Kidney tubule cell (primary cell): ENCODE measurements at regions not wholly inside any gene's neighbourhood (a gene's known extent, or its start where the extent isn't known, plus 50 kb on each side); places are given as distances from the start of the nearest gene placed in this dataset.
A peak's percentile ranks its signal among the peaks of the same experiment; 100 is the strongest.
"Not testable (repeated sequence)": the region's sequence is repeated elsewhere in the genome, so short reads cannot be mapped to it uniquely, and the experiment has no call there.

Experiments used
- DNase-seq: peaks from one replicate; pipeline ENCODE4 v3.0.0-alpha.2; 2018; ENCODE audit warnings: low spot score

- no peak for DNase-seq
Observed at GRCh38 chrX:140065961-140066662, 100.8 kb upstream of the CXorf66 start.

DNA sequence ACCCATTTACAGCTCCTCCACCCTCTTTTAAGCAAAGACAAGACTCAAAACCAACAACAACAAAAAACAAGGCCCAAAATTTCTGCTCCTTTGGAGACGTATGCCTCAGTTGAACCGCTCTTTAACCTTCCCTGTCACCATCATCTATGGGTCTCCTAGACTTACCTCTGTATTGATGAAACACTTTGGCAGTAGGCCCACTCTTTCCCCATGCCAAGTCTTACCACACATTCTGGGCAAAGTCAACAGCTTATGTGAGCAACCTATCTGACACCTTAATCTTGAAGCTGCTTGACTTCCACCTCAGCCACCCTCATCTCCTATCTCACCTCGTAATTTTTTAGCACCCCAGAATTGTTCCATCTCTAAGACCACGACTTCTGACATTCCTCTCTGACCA is 99.7 kb upstream of the CXorf66 start:
- no peak for DNase-seq

- peak; percentile 77 for DNase-seq
Observed at GRCh38 chrX:140057001-140057411, 91.7 kb upstream of the CXorf66 start.

DNA sequence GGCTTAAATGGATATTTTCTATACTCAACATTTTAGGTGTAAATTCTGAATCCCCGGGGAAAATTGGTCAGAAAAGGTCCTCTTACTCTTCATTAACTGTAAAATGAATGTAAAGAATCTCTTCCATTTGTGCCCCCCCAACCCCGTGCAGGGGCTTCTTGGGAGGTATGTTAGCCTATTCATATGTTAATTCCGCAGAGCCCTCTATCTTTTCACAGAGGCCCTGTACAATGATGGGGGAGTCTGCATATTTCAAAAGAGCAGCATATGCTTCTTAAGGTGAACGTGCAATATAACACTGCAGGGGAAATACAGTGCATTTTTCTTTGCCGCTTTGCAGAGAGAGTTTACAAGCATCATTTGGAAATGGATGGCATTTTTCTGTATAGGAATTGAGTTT is 88.5 kb upstream of the CXorf66 start:
- DNase-seq = no peak

DNA sequence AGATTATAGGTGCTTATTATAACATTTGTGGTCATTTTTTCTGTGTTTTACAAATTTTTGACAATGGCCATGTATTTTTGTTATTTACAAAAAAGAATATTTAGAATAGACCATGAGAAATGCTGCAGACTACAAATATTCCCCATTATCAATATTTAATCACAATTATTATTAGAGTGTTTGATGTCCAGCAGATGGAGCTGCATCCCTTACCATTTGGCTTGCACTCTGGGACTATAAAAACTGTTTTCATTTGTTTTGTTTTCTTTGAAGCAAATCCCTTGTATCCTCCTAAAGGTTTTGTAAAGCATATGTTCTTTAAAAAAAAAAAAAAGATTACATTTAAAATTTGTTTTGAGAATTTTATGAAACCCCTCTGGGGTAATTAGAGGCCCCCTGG is 85.6 kb upstream of the CXorf66 start:
- peak; percentile 17 for DNase-seq

GRCh38 chrX:140040386-140040785 is 75.1 kb upstream of the CXorf66 start:
- DNase-seq = peak; percentile 89

DNA sequence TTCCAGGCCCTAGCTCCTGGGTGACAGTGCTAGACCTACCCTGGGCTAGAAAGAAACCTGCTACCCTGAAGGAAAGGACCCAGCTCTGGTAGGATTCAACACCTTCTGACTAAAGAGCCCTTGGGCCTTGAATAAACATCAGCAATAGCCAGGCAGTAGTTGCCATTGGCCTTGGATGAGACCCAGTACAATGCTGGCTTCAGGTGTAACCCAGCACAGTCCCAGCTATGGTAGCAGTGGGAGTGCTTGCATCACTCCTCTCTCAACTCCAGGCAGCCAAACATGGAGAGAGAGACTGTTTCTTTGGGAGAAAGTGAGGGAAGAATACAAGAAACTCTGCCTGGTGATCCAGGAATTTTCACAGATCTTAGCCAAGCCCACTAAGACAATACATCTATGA is 73.5 kb upstream of the CXorf66 start:
- DNase-seq = no peak

DNA sequence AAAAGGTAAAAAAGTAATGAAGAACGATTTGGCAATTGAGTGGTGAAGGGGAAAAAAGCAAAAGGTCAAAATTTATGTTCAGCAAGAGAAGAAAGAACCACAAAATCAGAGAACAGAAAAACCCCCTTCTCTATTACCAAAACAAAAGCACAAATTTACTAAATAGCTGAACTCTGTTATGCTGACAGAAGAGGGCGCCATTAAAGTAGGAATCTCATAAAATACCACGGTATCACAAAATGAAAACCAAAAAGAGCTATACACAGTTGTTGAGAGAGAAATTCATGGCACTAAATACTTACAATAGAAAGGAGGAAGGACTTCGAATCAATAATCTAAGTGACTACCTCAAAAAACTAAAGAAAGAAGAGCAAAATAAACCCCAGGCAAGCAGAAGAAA is 69.6 kb upstream of the CXorf66 start:
- no peak for DNase-seq

DNA sequence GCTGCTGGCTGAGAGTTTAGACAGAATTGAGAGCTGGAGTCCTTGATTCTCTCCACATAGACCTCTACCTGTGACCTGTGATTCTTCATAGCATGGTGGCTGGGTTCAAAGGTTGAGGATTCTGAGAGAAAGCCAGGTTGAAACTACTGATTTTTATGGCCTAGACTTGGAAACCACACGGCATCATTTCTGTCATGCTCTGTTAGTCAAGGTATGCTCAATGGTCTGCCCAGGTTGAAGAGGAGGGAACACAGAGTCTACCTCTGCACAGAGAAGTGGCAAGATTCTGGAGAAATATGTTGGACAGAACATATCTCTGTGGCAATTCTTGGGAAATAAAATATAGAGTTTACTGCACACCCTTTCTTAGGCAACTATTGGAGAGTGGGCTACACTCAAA is 57.2 kb upstream of the CXorf66 start:
- peak; percentile 49 for DNase-seq

DNA sequence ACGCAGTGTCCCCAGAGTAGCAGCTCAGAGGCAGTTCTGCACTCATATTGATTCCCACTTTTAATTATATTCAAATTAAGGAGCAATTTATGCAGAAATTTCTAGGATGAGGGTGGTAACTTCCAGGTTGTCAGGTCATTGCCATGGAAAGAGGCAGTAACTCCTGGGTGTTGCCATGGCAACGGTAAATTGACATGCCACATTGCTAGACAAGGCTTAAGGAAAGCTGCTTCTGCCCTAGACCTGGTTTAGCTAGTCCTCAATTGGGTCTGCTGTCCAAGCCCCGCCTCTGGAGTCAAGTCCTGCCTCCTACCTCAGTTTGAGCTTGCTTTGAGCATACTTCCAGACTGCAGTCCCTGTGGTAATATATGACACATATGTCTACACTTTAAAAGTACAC is 53.8 kb upstream of the CXorf66 start:
- DNase-seq = not testable (repeated sequence)
